ENCODE measurements at regions not wholly inside any gene's neighbourhood (a gene's known extent, or its start where the extent isn't known, plus 50 kb on each side); places are given as distances from the start of the nearest gene placed in this dataset.

- TF ChIP-seq CTCF (IDR thresholded peaks at IDR 0.05; ENCODE audit: low read depth, low read length) (no peak), EZH2phosphoT487 (IDR thresholded peaks at IDR 0.05; ENCODE audit: low read depth) (no peak)
Measured at GRCh38 chr21:14833666-14834351, 231.0 kb downstream of the NRIP1 start.

Measured in OCI-LY3 (cell line).